ENCODE measurements at regions not wholly inside any gene's neighbourhood (a gene's known extent, or its start where the extent isn't known, plus 50 kb on each side); places are given as distances from the start of the nearest gene placed in this dataset.

DNA sequence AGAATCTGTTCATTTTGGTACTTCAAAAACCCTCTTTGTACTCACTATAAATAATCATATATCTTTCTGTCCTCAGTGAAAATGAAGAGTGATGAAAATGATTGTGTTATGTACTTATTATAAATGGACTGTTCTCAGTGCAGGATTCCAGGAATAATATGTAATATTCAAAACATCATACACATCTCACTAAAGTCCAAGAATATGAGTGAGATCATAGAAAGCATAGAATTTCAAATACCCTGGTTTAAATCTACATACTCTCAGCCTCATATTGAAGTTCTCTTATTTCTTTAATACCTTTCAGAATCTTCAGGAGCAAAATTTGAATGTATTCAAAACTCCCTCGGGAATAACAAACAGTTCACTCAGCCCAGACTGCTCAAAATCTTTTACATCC, 868.0 kb downstream of the SLITRK6 start:
- DNase-seq, result no peak

DNA sequence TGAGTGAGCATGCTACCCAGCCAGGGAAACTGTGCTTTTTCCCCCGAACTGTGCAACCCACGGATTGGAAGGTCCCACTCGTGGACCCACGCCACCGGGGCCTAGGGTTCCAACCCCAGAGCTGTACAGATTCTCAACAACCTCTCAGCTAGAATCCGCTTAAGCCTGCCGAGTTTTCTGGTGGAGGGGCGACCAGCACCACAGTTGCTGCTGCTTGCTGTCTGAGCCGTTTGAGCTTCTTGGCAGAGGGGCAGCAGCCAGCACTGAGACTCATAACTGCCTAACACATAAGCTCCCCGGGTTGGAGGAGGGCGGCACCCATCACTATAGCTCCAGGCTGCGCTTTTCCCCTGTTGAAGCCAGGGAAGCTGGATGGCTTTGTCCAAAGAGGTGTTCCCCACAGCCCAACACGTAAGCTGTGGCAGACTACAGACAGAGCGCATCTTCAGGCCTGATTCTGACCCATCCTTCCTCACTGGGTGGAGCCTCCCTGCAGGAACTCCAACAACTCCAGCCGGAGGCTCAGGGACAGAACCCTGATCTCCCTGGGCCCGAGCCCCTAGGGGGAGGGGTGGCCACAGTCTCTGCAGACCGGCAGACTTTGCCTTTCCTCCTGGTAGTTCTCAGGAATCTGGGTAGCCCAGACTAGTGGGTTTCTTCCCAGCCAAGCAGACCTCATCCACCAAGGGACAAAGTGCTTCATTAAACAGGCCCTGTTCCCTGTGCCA, 871.6 kb downstream of the SLITRK6 start:
- DNase-seq, result no peak

DNA sequence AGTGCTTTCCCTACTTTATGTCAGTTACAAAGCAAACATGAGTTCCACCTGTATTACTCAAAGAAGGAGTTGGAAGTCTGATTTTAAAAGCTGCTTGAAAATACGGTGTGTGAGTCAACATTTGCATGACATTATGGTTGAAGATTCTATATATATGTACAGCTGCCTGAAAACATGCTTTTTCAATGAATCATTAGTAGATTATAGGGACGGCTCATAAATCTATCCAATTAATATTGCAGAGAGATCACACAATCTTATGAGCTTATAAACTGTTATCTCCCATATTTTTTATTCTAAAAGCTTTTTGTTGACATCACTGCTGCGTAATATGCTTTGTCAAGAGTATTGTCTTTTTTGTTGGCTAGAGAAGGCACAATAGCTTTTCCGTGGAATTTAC, 873.8 kb downstream of the SLITRK6 start:
- DNase-seq, result no peak

DNA sequence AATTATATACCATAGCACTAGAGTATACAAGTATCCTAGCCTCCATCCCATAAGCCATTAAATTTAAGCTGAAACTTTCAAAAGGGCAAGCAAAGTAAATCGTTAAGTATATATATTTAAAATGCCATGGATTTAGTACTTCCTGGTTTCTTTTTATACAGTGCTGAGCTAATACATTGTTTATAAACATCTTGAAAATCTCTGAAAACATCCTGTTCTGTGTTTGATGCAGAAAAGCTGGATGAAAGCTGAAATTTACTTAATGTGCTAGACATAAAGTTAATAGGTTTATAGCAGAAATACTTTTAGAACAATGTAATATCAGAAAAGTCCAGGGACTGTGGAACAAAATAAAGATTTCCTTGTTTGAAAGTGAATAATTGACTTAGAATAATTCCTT, 875.4 kb downstream of the SLITRK6 start:
- no peak for DNase-seq

DNA sequence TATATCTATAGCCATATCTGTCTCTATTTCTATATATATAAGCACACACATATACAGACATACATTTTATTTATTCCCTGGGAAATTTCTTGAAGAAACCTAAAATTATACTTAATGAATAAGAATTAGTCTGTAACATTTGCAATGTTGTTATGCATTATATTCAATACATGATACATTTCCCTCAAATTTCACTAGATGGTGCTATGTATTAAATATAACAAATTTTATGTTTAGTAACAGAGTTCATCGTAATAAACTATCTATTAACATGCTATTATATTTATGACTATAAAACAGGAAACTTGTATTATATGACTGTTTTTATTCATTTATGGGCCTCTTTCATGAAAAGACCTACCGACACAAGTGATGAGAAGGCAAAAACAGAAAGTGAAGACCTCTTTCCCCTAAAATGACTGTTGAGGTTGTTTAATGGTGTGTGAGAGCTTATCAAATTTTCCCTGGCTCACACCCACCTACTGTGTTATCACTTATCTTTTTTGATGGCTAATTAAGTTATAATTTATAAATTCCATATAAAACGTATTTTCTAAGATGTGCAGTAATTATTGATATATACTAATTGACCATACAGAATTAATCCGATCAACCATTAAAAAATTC, 881.9 kb downstream of the SLITRK6 start:
- no peak for DNase-seq

DNA sequence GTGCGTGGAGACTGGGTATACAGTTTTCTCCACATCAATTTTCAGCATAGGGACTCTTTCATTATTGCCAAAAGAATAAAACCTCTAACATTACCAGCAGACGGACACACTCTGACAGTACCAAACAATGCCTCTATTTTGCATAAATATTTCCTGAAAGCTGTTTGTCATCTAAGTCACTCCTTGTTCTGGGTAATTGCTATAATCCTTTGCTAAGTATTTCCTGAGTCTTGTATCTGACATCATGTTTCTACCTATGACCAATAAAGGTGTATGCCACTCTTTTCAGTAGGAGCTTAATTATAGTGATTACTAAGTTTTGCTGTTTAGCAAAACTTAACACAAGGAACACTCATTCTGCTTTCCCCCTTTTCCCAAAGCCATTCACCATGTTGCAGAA, 886.5 kb downstream of the SLITRK6 start:
- no peak for DNase-seq

DNA sequence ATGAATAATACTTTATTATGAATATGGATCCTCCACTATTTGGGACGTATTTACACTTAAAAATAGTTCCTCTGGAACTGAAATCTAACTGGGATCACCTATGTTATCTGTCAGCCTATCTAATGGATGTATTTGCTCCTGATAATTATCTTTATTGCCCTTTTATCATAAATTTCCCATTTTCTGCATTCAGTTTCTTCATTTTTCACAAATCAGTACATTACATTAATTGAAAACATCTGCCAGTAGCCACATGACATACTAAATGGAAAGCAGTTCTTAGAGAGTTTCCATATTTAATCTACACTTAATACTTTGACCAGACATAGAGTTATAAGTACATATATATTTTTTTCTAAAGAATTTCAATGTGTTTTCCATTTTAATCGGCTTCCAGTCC, 888.8 kb downstream of the SLITRK6 start:
- DNase-seq, result no peak

DNA sequence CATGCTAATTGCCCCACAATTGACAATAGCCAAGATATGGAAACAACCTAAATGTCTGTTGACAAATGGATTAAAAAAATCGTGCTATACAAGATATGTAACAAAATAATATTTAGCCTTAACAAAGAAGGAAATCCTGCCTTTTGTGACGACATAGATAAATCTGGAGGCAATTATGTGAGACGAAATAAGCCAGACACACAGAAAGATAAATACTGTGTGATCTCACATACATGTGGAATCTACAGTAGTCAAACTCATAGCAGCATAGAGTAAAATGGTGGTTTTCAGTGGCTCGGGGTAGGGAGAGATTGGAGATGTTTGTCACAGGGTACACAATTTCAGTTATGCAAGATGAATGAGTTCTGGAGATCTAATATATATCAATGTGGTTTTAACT, 895.8 kb downstream of the SLITRK6 start:
- no peak for DNase-seq

DNA sequence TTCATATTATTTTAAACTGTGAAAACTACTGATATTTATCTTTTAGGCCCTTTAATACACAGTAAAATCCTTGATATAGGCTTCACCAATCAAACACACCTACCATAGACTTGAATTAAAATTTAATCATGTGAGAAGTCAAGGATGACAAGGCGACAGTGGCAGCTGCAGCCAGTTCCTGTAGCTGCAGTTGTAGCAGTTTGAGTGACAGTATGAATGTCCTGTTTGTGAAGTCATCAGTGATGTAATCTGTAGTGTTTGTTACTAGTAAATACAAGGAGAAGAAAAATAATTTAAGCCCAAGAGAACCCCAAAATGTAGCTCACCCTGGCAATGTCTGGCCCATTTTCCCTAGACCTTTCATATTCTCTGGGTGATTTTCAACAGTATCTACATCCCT, 897.0 kb downstream of the SLITRK6 start:
- no peak for DNase-seq

DNA sequence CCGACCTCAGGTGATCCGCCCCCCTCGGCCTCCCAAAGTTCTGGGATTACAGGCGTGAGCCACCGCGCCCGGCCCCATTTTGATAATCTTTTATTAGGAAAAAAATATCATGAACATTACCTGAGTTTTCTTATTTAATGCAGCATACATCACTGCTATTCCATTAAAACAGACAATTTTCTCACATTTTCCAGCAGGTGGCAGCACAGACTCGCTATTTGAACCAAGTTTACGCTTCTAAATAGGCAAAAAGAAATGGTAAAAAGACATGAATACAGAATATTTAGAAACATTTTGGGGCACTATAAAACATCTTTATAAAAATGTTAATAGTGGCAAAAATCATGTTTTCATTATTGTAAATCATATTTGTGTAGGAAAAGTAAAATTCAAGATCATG, 903.1 kb downstream of the SLITRK6 start:
- peak; percentile 28 for DNase-seq

DNA sequence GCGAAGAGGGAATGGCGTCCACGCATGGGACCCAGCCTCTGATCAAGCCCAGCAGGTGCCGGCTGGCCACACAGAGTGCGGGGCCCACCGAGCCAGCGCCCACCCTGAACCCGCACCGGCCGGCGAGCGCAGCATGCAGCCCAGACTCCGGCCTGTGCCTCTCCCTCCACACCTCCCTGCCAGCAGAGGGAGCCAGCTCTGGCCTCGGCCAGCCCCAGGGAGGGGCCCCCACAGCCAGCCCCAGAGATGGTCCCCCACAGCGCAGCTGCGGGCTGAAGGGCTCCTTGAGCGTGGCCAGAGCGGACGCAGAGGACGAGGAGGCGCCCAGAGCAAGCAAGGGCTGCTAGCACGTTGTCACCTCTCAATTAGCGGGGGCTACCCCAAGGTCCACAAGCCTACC, 904.5 kb downstream of the SLITRK6 start:
- DNase-seq, result no peak

DNA sequence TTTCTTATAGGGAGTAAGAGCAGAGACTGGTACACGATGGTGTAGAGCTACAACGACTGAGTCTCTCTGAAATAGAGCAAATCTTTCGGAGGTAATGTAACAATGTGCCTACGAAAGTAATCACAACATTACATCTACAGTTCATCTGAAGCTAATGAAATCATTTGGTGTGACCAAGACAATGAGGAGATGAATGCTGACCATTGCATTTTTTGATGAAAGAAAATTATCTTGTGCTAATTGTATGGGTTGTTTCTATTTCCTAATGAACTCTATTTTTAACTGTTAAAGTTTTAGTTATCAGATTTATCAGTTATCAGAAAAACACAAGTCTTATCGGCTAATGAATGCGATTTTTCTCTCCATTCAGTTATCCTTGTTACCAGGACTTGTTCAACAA, 913.4 kb downstream of the SLITRK6 start:
- DNase-seq, result no peak

DNA sequence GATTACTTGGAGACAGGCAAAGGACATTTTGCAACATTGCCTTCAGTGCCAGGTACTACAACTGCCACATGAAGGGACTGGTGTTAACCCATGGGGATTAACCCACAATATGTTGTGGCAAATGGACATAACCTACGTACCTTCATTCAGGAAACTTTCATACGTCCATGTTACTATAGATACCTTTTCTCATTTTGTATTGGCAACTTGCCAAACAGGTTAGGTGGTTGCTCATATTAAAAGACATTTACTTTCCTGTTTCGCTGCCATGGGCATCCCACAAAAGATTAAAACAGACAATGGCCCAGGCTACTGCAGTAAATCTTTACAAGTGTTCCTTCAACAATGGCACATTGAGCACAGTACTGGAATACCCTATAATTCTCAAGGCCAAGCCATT, 925.3 kb downstream of the SLITRK6 start:
- no peak for DNase-seq

DNA sequence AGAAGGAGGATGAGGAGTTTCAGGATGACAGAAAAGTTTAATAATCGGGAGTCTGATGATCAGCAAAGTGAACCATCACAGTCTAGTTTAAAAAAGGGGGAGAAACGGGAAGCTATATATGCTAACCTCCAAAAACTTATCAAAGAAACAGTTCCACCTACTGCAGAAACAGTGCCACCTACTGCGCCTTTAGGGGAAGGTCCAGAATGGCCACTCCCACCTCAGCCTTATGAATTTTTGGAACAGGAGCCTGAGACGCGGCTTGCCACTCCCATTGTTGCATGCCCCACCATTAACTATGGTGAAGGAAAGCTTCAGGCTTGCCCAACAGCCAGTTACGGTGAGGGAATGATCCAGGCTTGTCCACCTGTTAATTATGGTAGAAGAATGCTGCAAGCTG, 929.0 kb downstream of the SLITRK6 start:
- no peak for DNase-seq

DNA sequence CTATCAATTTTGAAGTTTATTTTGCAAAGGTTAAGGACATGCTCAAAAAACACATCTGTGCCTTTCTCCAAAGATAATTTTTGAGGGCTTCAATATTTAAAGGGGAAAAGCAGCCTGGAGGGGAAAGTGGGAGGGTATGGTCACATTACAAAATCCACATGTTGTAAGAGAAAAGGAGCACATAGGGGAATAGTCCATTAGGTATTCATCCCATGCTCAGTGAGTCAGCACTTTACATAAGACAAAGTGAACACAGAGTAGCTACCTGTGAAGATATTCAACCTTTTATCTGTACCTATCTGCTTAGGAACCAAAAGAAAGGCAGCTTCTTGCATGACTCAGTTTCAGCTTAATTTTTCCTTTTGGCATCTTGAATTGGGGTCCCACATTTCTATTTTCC, 932.0 kb downstream of the SLITRK6 start:
- DNase-seq, result no peak

DNA sequence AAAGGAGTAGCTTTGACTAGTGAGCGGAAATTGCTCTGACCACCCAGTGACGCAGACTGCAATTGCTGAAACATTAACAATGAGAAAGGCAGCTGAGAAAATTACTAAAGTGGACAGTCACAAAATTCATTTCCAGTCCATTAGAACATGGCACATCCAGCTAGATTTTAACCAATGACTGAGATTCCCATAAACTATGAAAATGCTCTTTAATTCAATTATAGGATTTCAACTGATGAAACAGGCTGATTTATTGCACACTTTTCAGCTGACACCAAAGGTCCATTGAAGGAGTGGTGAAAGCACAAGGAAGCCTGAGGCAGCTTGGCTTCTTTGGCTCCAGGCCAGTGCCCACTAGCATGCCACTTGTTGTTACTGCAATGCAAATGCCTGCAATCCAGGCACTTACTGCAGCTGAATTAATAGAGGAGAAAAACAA, 933.4 kb downstream of the SLITRK6 start:
- no peak for DNase-seq

DNA sequence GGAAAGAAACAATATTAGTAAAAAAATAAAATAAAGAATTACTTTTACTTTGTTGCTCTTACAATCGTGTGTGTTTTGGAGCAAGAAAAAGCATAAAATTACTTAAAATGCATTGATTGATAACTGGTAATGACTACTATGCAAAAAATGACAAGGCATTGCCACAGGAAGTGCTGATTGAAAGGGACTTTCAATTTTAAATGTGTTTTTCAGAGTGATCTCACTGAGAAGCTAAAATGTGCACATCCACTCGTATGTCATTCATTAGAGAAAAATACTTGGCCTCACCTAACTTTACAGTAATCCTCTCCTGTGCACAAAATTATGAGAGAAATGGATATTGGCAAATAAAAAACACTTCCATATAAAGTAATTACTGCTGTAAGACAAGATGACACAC, 934.9 kb downstream of the SLITRK6 start:
- DNase-seq, result no peak

DNA sequence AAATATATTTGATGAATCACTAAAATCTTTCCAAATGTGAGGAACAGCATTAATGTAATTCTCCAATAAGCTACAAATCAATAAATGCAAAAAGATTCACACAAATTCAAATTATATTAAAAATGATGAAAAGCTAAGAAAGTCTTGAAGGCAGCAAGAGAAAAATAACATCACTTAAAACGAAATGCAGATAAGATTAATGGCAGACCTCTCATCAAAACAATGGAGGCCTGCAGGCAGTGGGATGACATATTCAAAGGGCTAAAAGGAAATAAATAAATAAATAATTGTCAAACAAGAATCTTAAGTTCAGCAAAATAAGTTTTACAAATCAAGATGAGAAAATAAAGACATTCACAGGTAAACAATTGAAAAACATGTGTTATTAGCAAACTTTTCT, 952.1 kb downstream of the SLITRK6 start:
- no peak for DNase-seq

DNA sequence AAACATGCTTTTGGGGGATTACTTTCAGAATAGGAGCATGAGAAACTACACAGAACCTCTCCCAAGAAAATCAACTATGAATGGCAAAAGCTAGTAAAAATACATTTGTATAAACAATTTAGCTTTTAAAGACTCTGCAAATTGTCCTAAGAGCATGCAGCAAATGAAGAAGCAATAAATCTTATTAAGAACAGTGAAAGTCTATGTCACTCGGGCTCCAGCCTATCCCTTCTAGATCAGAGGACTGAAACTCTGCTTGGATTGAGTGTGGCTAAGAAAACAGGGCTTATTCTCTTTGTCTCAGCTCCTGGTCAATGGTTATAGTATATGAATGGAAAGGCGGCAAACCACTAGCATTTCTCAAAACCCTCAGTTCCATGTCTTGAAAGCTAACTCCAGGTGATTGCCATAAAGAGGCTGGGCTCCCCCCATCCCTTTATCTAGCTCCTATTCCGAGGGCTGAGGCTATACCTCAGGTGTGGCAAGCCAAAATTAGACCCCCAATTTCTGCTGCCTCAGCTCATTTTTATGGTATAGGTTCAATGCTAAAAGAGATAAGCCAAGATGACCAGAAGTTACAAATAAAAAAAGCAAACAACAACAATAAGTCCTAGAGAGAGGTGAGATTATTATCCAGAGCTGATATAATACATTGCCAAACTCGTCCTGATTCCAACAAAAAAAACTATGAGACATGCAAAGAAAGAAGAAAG, 953.2 kb downstream of the SLITRK6 start:
- no peak for DNase-seq

DNA sequence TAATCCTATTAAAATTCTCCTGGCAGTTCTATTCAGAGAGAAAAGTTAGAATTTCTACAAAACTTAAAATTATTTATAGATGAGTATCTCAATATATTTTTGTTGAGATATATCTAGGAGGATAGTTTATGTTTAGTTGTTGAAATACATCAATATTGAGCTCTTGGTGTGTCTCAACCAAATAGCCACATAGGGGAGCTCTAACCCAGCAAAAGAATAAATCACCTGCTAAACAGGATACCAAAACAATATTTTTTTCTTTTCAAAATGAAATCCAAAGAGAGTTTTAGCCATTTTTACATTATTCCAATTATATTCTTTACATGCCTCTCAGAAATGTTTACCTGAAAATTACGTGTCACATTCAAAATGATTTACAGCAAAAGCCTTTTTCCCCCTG, 954.7 kb downstream of the SLITRK6 start:
- DNase-seq, result no peak

DNA sequence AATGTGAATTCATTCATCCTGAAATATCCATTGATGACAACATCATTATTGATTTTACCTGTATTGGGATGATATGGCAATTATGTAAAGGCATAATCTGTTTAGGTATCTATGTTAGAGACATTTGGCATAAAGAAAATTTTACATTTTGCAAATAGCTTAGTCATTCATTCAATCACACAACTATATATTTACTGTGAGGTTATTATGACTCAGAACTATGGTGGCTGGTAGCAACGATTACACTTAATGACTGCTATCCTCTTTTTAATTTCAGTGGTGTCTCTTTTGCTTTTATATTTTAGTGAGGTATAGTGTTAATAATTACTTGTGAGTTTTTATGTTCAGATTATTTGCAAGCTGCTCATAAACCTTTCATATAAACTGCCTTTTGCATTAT, 955.9 kb downstream of the SLITRK6 start:
- no peak for DNase-seq

DNA sequence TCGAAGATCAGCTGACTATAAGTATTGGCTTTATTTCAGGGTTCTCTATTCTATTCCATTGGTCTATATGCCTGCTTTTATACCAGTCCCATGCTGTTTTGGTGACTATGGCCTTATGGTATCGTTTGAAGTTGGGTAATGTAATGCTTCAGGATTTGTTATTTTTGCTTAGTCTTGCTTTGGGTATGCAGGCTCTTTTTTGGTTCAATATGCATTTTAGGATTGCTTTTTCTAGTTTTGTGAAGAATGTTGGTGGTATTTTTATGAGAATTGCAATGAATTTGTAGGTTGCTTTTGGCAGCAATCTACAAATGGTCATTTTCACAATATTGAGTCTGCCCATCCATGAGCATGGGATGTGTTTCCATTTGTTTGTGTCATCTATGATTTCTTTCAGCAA, 951.9 kb upstream of the SLITRK1 start:
- DNase-seq, result no peak

DNA sequence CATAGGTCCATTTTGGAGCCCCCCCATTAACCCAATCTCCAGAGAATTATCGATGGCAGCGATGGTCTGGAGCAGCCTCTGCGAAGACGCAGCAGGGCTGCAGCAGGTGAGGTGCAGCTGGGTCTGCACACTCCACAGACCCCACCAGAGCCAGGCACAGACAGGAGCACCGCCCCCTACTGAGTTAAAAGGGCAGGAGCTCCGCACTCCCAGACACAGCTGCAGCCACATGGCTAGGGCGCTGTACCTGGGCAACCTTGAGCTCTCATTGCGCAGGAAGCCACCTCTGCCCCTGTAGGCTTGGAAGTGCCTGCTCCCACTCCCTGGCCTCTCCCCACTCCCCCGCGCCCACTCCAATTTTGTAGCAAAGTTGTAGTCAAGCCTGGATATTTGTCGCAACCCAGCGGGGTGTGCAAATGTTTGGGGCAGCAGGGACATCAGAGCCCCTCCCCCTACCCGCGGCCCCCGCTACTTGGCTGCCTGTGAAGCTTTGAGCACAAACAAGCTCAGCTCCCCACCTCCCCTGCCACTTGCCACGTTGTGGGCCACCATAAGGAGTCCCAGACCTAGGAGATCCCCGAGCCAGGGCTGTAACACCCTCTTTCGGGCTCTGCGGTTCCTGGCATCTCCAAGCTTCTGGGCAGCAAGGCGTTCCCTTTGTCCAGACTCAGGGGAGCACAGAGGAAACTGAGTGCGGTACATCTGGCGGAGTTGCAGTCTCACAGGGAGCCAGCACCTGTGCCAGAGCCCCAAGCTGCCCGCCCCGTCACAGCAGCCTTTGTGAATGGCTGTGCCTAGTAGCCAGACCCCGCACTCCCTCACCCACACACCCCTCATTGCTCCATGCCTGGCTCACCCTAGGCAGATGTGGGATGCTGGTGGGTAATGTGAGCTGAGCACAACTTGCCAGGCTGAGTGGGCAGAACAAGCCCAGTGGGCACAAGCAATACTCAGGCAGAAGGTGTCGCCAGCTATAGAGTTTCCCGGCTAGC, 949.7 kb upstream of the SLITRK1 start:
- DNase-seq, result no peak

Data from CD4-positive, alpha-beta T cell treated with Interleukin-12 subunit alpha and Interleukin-12 subunit beta, for 1 hour (primary cell).